Activated B cell treated with CpG ODN at 0.5 μM for 24 hours (primary cell): ENCODE measurements at regions not wholly inside any gene's neighbourhood (a gene's known extent, or its start where the extent isn't known, plus 50 kb on each side); places are given as distances from the start of the nearest gene placed in this dataset.
"Not testable (repeated sequence)": the region's sequence is repeated elsewhere in the genome, so short reads cannot be mapped to it uniquely, and the experiment has no call there.

ENCODE experiments used
- ATAC-seq: fragments of 200-7000 bp; cut with Tn5 transposase; one replicate; pipeline ENCODE4 v1.10.0; 2021; ENCODE audit warnings: low read depth, mild to moderate bottlenecking, moderate library complexity
- CTCF ChIA-PET: fragments of 350-600 bp; sonication (Branson Sonifier 250); formaldehyde crosslinking; loops from one replicate; lab custom pipeline; 2021; ENCODE audit warnings: antibody characterized with exemption; lab: Charles Lee
- POLR2A ChIA-PET: fragments of 350-600 bp; sonication (Branson Sonifier 250); formaldehyde crosslinking; loops from one replicate; lab custom pipeline; 2021; ENCODE audit warnings: antibody characterized with exemption; lab: Charles Lee
- DNase-seq: peaks from one replicate; pipeline ENCODE4 v3.0.0; 2022
- H3K27ac Mint-ChIP-seq: one replicate; pipeline ENCODE4 v1.8.0; 2020; ENCODE audit warnings: mixed read lengths
- H3K27me3 Mint-ChIP-seq: one replicate; pipeline ENCODE4 v1.8.0; 2021; ENCODE audit warnings: mixed read lengths
- H3K36me3 Mint-ChIP-seq: one replicate; pipeline ENCODE4 v1.8.0; 2021; ENCODE audit warnings: low read depth, mixed read lengths
- H3K4me1 Mint-ChIP-seq: one replicate; pipeline ENCODE4 v1.8.0; 2021; ENCODE audit warnings: mixed read lengths
- H3K4me3 Mint-ChIP-seq: one replicate; pipeline ENCODE4 v1.8.0; 2020; ENCODE audit warnings: mild to moderate bottlenecking, mixed read lengths
- H3K9me3 Mint-ChIP-seq: one replicate; pipeline ENCODE4 v1.8.0; 2020; ENCODE audit warnings: mixed read lengths
- intact Hi-C: fragments of 100-400 bp; cut with micrococcal nuclease; formaldehyde crosslinking; loops from one replicate; pipeline ENCODE4 v1.15.1; 2024
- TF ChIP-seq, protein P1 (sequence below): fragments of 200-600 bp; IDR thresholded peaks from one replicate; pipeline ENCODE4 v1.8.0; 2022; ENCODE audit warnings: antibody characterized with exemption, mild to moderate bottlenecking

DNA sequence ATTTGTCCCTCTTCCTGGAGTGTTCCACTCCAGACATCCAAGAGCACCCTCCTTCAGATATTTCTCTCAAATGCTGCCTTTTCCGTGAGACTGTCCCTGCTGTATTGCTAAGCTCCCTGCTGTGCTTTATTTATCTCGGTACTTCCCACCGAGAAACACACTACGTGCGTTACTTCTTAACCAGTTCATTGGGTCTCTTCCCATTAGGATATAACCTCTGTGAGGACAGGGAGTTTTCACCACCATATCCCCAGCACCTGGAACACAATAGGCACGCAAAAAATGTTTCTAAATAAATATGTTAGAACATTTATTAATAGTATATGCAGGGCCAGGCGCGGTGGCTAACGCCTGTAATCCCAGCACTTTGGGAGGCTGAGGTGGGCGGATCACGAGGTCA, 308.7 kb upstream of the IL12A start:
- CTCF ChIA-PET: no interaction called here
- H3K36me3 Mint-ChIP-seq: no peaks in the 10 kb centered on the region
- no peaks in the 10 kb centered on the region for H3K9me3 Mint-ChIP-seq
- no peak overlapping the region for H3K27ac Mint-ChIP-seq
- DNase-seq (no peak), ATAC-seq (no peak)
- TF ChIP-seq, protein P1, sequence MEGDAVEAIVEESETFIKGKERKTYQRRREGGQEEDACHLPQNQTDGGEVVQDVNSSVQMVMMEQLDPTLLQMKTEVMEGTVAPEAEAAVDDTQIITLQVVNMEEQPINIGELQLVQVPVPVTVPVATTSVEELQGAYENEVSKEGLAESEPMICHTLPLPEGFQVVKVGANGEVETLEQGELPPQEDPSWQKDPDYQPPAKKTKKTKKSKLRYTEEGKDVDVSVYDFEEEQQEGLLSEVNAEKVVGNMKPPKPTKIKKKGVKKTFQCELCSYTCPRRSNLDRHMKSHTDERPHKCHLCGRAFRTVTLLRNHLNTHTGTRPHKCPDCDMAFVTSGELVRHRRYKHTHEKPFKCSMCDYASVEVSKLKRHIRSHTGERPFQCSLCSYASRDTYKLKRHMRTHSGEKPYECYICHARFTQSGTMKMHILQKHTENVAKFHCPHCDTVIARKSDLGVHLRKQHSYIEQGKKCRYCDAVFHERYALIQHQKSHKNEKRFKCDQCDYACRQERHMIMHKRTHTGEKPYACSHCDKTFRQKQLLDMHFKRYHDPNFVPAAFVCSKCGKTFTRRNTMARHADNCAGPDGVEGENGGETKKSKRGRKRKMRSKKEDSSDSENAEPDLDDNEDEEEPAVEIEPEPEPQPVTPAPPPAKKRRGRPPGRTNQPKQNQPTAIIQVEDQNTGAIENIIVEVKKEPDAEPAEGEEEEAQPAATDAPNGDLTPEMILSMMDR: no peak
- no peak overlapping the region for H3K4me3 Mint-ChIP-seq
- no peaks in the 10 kb centered on the region for H3K27me3 Mint-ChIP-seq
- no peaks in the 10 kb centered on the region for H3K4me1 Mint-ChIP-seq
- intact Hi-C loops: no loop called here
- POLR2A ChIA-PET: no interaction called here

DNA sequence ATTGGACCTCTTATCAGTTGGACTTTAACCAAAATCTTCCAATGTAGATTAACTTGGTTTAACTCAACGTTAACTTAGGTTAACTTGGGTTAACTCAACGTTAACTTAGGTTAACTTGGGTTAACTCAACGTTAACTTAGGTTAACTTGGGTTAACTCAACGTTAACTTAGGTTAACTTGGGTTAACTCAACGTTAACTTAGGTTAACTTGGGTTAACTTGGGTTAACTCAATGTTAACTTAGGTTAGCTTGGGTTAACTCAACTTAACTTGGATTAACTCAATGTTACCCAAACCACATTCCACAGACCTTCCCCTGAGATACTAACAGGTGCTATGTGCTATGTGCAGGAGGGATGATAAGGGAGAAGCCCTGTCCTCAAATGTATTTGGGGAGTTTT, 306.9 kb upstream of the IL12A start:
- POLR2A ChIA-PET, intact Hi-C loops, ATAC-seq, H3K27me3 Mint-ChIP-seq, H3K36me3 Mint-ChIP-seq, H3K4me3 Mint-ChIP-seq, DNase-seq, H3K27ac Mint-ChIP-seq, H3K4me1 Mint-ChIP-seq, H3K9me3 Mint-ChIP-seq, CTCF ChIA-PET: not testable (repeated sequence)

DNA sequence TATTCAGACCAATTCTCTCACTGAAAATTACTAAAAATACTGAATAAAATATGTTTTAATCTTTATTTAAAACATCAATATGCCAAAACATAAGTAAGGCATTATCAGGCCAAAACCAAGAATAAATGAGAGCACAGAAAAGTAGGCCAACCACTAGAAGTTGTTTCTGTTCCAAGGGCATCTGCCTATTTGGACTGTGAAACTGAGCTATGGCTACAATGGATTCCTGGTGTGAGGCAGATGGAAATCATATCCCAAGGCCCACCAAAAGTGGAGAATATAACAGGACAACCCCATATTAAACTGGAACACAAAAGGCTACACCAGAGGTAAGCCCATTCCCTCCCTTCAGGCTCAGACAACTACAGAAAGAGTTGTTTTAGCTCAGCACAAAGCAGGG, 302.8 kb upstream of the IL12A start:
- ChIA-PET POLR2A (no interaction called here), CTCF (no interaction called here)
- no peak for DNase-seq
- Mint-ChIP-seq H3K9me3 (peaks cover 10% of the 10 kb centered on the region), H3K4me3 (no peak overlapping the region), H3K27ac (no peak overlapping the region), H3K4me1 (no peaks in the 10 kb centered on the region), H3K27me3 (no peaks in the 10 kb centered on the region), H3K36me3 (no peaks in the 10 kb centered on the region)
- ATAC-seq: no peak
- TF ChIP-seq, protein P1: no peak
- intact Hi-C loops: no loop called here

DNA sequence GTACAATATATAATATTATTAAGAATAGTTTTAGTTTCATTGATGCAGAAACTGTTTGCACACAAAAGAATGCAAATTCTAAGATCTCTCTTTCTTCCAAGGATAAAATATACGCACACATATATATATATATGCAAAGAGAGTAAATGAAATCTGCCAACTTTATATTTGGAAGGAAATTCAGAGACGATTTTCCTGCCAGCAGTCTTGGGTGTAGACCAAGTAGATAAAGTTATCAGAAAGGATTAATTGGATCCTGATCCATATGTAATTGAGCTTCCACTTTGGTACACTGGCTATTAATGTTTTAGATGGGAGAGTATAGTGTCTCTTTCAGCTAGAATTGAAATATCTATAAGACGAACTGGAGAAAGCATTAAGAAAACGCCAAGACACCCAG, 295.4 kb upstream of the IL12A start:
- H3K27me3 Mint-ChIP-seq: no peaks in the 10 kb centered on the region
- H3K4me3 Mint-ChIP-seq: no peak overlapping the region
- H3K9me3 Mint-ChIP-seq: peaks cover 6% of the 10 kb centered on the region
- no peaks in the 10 kb centered on the region for H3K4me1 Mint-ChIP-seq
- DNase-seq (no peak), ATAC-seq (no peak)
- H3K36me3 Mint-ChIP-seq: no peaks in the 10 kb centered on the region
- ChIA-PET POLR2A (no interaction called here), CTCF (no interaction called here)
- H3K27ac Mint-ChIP-seq: no peak overlapping the region
- intact Hi-C loops: no loop called here
- TF ChIP-seq, protein P1: no peak

DNA sequence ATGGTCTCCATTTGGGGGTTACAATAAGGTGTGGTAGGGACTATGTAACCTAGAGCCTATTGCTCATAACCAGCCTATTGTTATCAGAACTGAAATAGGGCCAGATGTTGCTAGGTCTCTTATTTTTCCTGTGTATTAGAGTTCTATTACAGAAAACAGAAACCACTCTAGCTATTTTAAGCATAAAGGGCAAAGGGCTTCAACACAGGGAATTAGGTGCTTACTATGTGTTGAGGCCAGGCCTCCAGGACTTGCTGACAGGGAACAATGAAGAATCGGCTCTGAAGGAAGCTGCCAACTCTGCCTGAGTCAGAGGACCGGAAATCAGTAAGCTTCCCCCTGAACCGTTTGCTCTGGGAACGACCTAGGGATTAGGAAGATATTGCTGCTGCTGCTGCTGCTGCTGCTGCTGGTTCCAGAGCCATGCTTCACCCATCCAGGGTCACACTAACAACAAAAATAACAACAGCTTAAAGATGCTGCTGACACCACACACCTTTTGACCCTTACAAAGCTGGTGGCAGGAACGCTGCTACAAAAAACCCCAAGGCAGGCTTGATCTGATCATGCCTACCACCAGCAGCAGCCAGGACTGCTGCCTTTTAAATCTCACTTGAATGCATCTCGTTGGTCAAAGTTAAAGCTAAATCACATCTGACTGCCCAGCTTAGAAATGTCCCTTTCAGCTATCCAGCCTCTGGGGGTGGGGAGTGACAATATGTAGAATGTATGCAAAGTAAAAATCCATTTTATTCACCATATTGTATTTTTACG, 276.9 kb upstream of the IL12A start:
- H3K9me3 Mint-ChIP-seq: no peaks in the 10 kb centered on the region
- TF ChIP-seq, protein P1: no peak
- ChIA-PET POLR2A (no interaction called here), CTCF (no interaction called here)
- no peak overlapping the region for H3K27ac Mint-ChIP-seq
- H3K36me3 Mint-ChIP-seq: no peaks in the 10 kb centered on the region
- H3K27me3 Mint-ChIP-seq: no peaks in the 10 kb centered on the region
- intact Hi-C loops: no loop called here
- no peak overlapping the region for H3K4me3 Mint-ChIP-seq
- no peaks in the 10 kb centered on the region for H3K4me1 Mint-ChIP-seq
- DNase-seq (no peak), ATAC-seq (no peak)

DNA sequence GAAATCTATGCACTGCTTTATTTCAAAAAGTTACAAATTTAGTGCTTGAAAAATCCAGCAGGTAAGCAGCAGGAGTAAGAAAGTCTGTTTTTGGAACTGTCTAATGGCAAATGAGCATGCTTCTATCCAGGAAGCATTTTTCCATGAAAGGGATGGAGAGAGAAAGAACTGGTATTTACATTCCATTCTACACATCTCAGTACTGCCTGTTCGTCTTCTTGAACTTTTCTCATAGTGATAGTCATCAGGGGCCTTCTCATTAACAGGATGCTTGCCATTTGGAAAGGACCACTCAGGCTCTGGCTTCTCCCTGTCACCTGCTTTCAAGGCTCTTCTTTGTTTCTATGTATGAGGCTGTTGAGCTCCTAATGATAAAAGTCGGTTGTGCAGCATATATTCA, 267.3 kb upstream of the IL12A start:
- ChIA-PET CTCF (no interaction called here), POLR2A (no interaction called here)
- H3K4me3 Mint-ChIP-seq: no peak overlapping the region
- DNase-seq (no peak), ATAC-seq (no peak)
- intact Hi-C loops: no loop called here
- H3K9me3 Mint-ChIP-seq: peaks cover 2% of the 10 kb centered on the region
- TF ChIP-seq, protein P1: no peak
- H3K4me1 Mint-ChIP-seq: no peaks in the 10 kb centered on the region
- no peak overlapping the region for H3K27ac Mint-ChIP-seq
- peaks cover 3% of the 10 kb centered on the region for H3K27me3 Mint-ChIP-seq
- no peaks in the 10 kb centered on the region for H3K36me3 Mint-ChIP-seq
